ENCODE measurements at regions not wholly inside any gene's neighbourhood (a gene's known extent, or its start where the extent isn't known, plus 50 kb on each side); places are given as distances from the start of the nearest gene placed in this dataset.
"Not testable (repeated sequence)": the region's sequence is repeated elsewhere in the genome, so short reads cannot be mapped to it uniquely, and the experiment has no call there.

DNA sequence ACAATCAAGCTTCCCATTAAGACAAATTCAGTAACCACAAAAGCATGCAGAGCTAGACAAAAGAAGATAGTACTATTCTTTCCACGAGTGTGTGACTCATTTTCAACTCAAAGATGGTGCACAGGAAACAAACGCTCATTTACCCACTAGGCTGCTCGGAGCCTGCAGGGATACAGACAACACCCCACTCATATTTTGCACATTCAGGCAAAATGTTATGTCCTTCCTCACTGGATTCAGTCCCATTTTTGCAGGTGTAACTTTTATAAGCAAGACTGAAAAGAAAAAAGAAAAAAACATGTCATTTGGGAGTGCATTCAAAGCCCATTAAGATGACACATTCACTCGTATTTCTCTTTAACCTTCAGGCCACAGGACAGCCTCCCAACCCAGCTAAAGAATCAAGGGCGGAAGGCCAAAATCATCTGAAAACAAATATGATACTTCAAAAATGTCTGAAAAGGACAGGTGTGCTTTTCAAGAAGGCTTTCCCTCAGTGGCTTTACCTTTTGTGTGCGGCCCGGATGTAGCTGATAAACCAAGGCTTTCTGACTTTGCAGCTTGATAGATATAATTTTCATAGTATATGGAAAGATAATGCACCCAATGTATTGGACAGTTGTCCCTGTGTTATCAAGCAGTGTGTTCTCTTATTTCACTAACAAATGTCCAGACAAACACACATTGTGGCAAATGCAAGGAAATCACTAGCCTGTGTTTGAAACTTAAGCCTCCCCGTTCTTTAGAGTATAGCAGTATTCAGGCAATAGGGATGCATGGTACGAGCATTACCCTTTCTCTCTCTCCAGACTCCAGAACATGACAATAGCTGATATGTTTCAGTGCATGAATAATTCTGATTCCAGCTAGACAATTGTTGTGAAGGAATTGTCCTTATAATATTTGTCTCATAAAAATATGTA lies 147.8 kb upstream of the KRR1 start:
- TF ChIP-seq, protein P1, sequence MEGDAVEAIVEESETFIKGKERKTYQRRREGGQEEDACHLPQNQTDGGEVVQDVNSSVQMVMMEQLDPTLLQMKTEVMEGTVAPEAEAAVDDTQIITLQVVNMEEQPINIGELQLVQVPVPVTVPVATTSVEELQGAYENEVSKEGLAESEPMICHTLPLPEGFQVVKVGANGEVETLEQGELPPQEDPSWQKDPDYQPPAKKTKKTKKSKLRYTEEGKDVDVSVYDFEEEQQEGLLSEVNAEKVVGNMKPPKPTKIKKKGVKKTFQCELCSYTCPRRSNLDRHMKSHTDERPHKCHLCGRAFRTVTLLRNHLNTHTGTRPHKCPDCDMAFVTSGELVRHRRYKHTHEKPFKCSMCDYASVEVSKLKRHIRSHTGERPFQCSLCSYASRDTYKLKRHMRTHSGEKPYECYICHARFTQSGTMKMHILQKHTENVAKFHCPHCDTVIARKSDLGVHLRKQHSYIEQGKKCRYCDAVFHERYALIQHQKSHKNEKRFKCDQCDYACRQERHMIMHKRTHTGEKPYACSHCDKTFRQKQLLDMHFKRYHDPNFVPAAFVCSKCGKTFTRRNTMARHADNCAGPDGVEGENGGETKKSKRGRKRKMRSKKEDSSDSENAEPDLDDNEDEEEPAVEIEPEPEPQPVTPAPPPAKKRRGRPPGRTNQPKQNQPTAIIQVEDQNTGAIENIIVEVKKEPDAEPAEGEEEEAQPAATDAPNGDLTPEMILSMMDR (conservative IDR thresholded peaks at IDR 0.05): no peak
- no peak overlapping the region for H3K27ac ChIP-seq

DNA sequence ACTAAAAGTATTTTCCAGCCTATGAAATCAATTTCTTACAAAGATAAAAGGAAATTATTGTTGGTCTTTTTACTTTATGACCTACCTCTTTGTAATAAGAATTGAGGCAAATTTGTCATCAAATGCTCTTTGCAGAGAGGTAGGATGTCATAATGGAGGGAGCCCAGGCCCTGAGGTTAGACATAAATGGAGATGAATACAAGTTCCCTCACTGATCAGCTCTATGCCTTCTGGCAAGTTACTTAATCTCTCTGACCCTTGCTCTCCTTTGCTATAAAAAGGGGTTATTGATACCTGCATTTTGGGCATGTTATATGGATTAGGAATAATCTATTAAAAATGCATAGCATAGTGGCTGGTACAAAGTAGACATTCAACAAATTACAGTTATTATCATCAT lies 146.9 kb upstream of the KRR1 start:
- TF ChIP-seq, protein P1 (conservative IDR thresholded peaks at IDR 0.05): no peak
- no peak overlapping the region for H3K27ac ChIP-seq

DNA sequence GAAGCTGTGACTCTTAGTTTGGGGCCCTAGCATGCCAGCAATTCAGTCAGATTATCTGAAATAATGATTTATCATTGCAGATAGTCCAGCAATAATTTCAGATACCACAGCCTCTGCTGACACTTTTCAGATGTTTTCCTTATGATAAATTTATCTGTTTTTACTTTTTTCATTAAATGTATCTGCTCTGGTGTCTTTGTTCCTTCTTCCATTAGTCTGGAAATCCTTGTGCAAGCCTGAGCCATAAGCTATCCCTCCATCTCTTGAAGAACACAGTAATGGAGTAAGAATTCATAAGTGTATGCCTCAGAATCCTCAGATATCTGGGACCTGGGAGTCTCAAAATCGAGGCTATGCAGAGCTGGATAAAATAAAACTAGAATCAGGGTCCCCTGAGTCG lies 146.4 kb upstream of the KRR1 start:
- no peak overlapping the region for H3K27ac ChIP-seq
- TF ChIP-seq, protein P1 (conservative IDR thresholded peaks at IDR 0.05): no peak

DNA sequence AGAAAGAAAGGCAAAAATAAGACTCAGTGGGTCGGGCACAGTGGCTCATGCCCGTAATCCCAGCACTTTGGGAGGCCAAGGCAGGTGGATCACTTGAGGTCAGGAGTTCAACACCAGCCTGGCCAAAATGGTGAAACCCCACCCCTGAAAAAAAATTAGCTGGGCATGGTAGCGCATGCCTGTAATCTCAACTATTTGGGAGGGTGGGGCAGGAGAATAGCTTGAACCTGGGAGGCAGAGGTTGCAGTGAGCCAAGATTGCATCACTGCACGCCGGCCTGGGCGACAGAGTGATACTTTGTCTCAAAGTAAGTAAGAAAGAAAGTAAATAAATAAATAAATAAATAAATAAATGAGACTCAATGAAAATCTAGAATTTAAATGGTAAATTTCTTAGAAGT lies 145.9 kb upstream of the KRR1 start:
- not testable (repeated sequence) for H3K27ac ChIP-seq

DNA sequence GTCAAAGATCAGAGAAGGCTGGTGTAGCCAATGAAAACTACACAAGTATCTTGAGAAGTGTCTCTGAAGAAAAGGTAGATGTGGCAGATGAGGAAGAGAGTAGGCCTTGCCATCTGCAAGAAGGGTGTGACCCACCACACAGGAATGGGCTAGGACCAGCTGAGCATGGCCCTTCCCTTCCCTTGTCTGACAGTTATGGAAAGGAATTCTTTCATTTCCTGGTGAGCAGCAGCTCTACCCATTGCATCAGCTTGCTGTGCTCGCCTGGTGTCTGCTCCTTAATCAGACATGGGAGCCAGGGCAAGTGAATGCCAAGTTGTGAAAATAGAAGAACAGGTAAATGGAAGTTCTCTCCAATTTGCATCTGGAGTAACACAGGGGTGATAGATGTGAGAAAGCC lies 145.2 kb upstream of the KRR1 start:
- H3K27ac ChIP-seq: no peak overlapping the region
- TF ChIP-seq, protein P1 (conservative IDR thresholded peaks at IDR 0.05): no peak

DNA sequence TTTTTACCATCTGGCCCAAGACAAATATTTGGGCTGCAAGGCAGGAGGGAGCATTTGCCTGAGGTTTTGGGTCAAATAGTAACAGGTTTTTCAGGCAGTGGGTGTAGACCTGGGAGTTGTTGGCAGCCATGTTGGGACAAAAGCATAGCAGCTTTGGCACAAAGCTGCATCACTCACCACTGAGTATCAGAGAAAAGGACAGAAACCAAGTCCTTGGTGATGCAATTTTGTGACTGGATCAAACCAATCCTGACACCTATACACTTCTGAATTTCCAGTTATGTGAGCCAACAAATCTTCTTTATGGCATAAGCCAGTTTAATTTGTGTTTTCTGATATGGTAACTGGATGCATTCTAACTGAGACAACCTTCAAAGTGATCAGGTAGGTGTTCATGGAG lies 144.8 kb upstream of the KRR1 start:
- H3K27ac ChIP-seq: no peak overlapping the region

DNA sequence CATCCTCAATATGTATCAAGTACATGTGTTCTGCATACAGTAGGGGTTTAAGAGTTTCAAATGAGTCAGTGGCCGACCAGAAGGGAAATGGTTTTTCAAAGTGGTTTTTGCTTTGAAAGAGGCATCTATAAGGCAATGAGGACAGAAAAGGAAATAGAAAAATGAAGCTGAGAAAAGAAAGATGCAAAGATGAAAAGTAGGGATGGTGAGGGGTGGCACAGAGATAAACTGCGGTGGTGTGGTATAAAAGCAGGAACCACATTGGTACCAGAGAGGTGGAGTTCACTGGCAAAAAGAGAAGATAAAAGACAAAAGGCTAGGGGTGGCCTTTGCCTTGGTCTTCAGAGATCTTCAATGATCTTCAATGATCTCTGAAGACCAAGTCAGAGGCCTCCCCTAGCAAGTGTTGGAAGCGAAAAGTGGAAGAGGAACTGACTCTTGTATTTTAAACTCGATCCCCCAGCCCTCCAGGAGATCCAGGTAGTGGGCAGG lies 144.0 kb upstream of the KRR1 start:
- H3K27ac ChIP-seq: no peak overlapping the region
- TF ChIP-seq, protein P1 (conservative IDR thresholded peaks at IDR 0.05): no peak

More for the DNA sequence above, 144.8 kb upstream of the KRR1 start:
- TF ChIP-seq, protein P1 (conservative IDR thresholded peaks at IDR 0.05): no peak

DNA sequence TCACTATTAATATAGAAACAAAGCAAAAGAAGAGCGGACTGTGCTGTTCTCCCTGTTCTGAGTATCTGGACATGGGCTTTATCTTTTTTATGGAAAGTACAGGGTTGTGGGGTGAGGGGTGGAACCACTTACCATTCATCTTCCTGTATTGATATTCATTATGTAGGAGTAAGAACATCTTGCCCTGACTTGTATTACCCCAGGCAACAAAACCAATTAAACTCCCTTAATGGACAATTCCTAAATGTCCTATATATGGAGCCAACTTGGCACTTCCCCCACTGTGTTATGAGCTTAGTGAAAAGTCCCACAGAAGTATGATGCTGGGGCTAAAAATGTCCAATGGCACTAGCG lies 139.9 kb upstream of the KRR1 start:
- no peak overlapping the region for H3K27ac ChIP-seq
- TF ChIP-seq, protein P1 (conservative IDR thresholded peaks at IDR 0.05): no peak
